ENCODE measurements at regions not wholly inside any gene's neighbourhood (a gene's known extent, or its start where the extent isn't known, plus 50 kb on each side); places are given as distances from the start of the nearest gene placed in this dataset.

DNA sequence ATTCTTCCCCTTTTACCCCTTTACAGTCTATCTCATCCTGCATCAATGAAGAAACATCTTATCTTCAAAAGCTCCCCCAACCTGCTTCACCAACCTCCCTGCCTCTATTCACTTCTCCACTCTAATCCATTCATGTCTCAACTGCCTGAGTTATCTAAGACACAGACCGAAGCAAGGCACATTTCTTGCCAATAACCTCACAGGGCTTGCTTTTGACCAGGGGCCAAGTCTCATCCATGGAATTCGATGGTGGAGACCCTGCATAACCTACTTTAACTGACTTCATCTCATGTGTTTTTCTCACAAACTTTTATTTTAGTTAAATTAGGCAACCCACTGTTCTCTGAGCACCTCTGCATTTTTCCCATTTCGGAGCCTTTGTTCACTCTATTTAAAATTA lies 69.7 kb downstream of the MYCN start:
- H3K36me3 Mint-ChIP-seq (ENCODE audit: low read depth) = no peaks in the 10 kb centered on the region
- no peak overlapping the region for H3K4me3 Mint-ChIP-seq
- DNase-seq = no peak
- TF ChIP-seq, protein P1, sequence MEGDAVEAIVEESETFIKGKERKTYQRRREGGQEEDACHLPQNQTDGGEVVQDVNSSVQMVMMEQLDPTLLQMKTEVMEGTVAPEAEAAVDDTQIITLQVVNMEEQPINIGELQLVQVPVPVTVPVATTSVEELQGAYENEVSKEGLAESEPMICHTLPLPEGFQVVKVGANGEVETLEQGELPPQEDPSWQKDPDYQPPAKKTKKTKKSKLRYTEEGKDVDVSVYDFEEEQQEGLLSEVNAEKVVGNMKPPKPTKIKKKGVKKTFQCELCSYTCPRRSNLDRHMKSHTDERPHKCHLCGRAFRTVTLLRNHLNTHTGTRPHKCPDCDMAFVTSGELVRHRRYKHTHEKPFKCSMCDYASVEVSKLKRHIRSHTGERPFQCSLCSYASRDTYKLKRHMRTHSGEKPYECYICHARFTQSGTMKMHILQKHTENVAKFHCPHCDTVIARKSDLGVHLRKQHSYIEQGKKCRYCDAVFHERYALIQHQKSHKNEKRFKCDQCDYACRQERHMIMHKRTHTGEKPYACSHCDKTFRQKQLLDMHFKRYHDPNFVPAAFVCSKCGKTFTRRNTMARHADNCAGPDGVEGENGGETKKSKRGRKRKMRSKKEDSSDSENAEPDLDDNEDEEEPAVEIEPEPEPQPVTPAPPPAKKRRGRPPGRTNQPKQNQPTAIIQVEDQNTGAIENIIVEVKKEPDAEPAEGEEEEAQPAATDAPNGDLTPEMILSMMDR (IDR thresholded peaks at IDR 0.05) = no peak
- peaks cover 7% of the 10 kb centered on the region for H3K27me3 Mint-ChIP-seq (ENCODE audit: low read depth, poor library complexity)
- H3K9me3 Mint-ChIP-seq = no peaks in the 10 kb centered on the region
- peaks cover 37% of the 10 kb centered on the region for H3K4me1 Mint-ChIP-seq
- no peak overlapping the region for H3K27ac Mint-ChIP-seq

GRCh38 chr2:16009560-16009959 lies 69.2 kb downstream of the MYCN start:
- H3K27ac Mint-ChIP-seq = no peak overlapping the region
- peaks cover 32% of the 10 kb centered on the region for H3K4me1 Mint-ChIP-seq
- no peak for DNase-seq
- H3K27me3 Mint-ChIP-seq (ENCODE audit: low read depth, poor library complexity) = peaks cover 7% of the 10 kb centered on the region
- no peaks in the 10 kb centered on the region for H3K36me3 Mint-ChIP-seq (ENCODE audit: low read depth)
- H3K9me3 Mint-ChIP-seq = no peaks in the 10 kb centered on the region
- TF ChIP-seq, protein P1 (IDR thresholded peaks at IDR 0.05) = no peak
- H3K4me3 Mint-ChIP-seq = no peak overlapping the region

- Mint-ChIP-seq H3K27me3 (ENCODE audit: low read depth, poor library complexity) (peaks cover 7% of the 10 kb centered on the region), H3K27ac (no peak overlapping the region), H3K4me1 (peaks cover 25% of the 10 kb centered on the region), H3K9me3 (no peaks in the 10 kb centered on the region), H3K36me3 (ENCODE audit: low read depth) (no peaks in the 10 kb centered on the region), H3K4me3 (no peak overlapping the region)
- TF ChIP-seq, protein P1 (IDR thresholded peaks at IDR 0.05) = no peak
- DNase-seq = no peak
These were observed 68.5 kb downstream of the MYCN start for GRCh38 chr2:16008856-16009255.

DNA sequence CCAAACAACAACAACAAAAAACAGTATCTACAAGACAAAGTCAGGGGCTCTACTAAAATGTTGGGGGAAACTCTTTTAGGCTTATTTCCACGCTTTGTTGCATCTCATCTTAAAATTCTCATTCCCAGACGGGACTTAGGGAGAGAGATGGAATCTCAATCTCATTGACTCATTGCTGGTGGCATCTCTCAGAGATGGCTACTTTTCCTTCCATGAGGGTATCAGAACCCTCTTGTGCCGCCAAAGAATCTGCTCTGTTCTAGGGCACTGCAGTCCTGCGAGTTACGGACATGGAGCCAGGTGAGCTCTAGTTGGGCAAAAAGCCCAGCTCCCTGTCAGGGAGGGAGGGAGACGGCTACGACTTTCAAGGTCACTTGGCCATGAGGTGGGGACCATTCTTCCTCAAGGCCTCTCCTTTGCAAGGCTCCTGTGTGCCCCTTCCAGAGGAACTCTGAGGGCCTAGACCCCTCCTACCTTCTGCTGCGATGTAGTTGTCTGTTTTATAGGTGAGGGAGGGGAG lies 68.0 kb downstream of the MYCN start:
- peaks cover 7% of the 10 kb centered on the region for H3K27me3 Mint-ChIP-seq (ENCODE audit: low read depth, poor library complexity)
- no peaks in the 10 kb centered on the region for H3K36me3 Mint-ChIP-seq (ENCODE audit: low read depth)
- H3K9me3 Mint-ChIP-seq = peaks cover under 1% of the 10 kb centered on the region
- no peak for DNase-seq
- H3K4me1 Mint-ChIP-seq = peaks cover 21% of the 10 kb centered on the region
- TF ChIP-seq, protein P1 (IDR thresholded peaks at IDR 0.05) = no peak
- no peak overlapping the region for H3K27ac Mint-ChIP-seq
- no peak overlapping the region for H3K4me3 Mint-ChIP-seq

DNA sequence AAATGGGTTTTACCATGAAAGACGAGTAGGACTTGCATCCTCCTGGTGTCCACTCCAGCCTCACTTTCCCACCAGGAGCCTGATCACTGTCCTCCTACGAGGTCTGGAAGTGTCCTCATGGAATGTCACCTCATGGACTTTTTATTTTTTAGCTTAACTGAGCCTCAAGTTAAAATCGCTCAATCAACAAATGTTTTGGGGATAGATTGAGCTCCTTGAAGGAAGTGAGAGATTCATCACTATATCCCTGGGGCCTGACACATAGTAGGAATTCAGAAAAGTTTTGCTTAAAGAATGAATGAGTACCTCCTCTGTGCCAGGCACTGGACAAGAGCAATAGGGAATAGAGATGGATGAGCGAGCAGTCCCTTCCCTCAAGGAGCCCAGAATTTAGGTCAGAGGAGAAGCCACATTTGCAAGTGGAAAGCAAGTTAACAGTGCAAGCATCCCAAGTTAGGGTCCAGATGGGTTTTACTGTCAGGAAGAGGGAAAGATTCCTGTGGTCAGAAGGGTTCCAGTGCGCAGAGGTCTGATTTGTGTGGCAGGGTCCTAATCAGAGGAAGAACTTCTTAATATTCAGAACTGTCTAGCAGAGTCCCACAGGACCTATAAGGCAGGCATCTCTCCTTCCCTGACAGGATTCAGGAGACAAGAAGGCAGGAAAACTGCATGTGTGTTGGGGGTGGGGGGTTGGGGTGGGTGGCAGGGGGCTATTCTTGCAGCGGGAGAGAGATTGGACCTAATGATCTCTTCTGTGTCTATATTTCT lies 67.0 kb downstream of the MYCN start:
- peaks cover 10% of the 10 kb centered on the region for H3K4me1 Mint-ChIP-seq
- H3K27ac Mint-ChIP-seq = no peak overlapping the region

More for the DNA sequence above, 67.0 kb downstream of the MYCN start:
- no peaks in the 10 kb centered on the region for H3K36me3 Mint-ChIP-seq (ENCODE audit: low read depth)
- DNase-seq = no peak
- TF ChIP-seq, protein P1 (IDR thresholded peaks at IDR 0.05) = no peak
- H3K27me3 Mint-ChIP-seq (ENCODE audit: low read depth, poor library complexity) = peaks cover 7% of the 10 kb centered on the region
- peaks cover 9% of the 10 kb centered on the region for H3K9me3 Mint-ChIP-seq
- no peak overlapping the region for H3K4me3 Mint-ChIP-seq

Data from nephron progenitor cell (in vitro differentiated cells).